ENCODE measurements at regions not wholly inside any gene's neighbourhood (a gene's known extent, or its start where the extent isn't known, plus 50 kb on each side); places are given as distances from the start of the nearest gene placed in this dataset.
"Not testable (repeated sequence)": the region's sequence is repeated elsewhere in the genome, so short reads cannot be mapped to it uniquely, and the experiment has no call there.

DNA sequence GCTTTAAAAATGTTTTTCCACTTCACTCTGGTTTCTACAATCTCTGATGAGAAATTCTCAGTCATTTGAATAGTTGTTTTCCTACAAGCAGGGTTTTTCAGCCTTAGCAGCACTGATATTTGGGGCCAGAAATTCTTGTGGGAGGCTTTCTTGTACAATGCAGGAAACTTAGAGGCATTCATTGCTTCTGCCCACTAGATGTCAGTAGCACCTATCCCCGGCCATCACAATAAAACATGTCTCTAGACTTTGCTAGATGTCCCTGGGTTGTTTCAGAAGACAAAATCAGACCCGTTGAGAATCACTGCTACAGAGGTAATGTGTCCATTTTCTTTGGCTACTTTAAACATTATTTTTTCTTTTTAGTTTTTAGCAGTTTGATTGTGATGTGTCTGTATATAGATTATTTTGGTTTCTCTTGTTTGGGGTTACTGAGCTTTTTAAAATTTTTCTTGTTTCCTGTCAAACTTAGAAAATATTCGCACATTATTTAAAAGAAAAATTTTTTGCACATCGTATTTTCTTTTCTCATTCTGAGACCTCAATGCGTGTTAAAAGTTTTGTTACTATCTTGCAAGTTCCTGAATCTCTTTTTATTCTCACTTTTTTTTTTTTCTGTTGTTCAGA, 60.8 kb upstream of the CCDC179 start:
- peak in 3 of 4 donors; percentile 5 to 36 (median 29) for DNase-seq (ENCODE audit: low read depth in 4 of 4, low spot score in 3 of 4)

DNA sequence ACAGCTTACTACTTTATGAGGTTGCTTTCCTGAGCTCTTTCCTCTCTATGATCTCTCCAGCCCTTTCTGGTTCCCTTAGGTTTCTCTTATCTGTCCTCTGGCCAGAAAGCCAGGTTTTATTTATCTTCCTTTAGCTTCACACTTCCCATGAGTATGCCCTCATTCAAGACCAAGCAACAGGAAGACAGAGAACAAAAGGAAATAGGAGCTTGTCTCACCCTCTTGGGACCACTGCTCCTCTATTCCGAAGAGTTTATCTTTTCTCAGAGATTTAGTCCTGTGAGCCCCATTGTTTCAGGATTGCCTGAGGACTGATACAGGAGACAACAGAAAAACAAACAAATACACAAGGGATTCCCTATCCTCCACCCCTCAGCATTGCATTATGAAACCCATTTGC, 62.4 kb upstream of the CCDC179 start:
- DNase-seq (ENCODE audit: low read depth in 4 of 4, low spot score in 3 of 4), result no peak

DNA sequence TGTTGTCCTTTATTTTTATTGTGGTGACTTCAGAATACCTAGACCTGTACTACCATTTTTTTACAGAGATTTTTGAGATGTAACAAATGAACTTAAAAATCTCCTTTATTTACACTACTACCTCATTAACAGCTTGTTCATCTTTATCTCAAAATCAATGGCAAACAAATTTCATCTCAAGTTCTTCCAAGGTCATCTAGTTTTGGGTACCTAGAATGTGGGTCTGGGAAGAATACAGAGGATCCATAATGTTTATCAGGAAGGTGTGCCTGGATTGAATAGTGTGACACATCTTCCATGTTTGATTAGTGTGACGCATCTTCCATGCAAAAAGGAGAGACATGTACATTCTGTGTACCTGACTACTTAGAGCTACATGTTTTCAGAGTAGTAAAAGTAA, 63.3 kb upstream of the CCDC179 start:
- DNase-seq (ENCODE audit: low read depth in 4 of 4, low spot score in 3 of 4), result no peak

GRCh38 chr11:22926341-22926740, 66.1 kb upstream of the CCDC179 start:
- no peak for DNase-seq (ENCODE audit: low read depth in 4 of 4, low spot score in 3 of 4)

DNA sequence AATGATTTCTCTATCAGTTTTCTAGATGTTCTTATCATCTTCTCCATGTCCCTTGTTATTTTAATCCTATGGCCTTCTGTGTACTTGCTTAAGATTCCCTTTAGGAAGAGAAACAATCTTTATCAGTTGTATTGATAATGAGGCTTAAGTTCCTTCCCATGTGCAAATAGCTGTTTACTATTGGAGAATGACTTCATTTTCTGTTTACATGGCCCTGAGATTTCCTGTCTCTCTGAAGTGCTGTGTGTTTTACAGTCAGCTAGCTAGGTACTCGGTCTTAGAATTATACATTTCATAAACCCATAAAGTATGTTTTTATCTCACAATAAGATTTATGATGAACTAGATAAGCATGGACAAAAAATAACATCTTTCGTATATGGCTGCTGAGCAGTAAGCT, 67.5 kb upstream of the CCDC179 start:
- no peak for DNase-seq (ENCODE audit: low read depth in 4 of 4, low spot score in 3 of 4)

GRCh38 chr11:22928207-22928917, 68.1 kb upstream of the CCDC179 start:
- no peak for DNase-seq (ENCODE audit: low read depth in 4 of 4, low spot score in 3 of 4)

GRCh38 chr11:22930816-22931594, 70.7 kb upstream of the CCDC179 start:
- DNase-seq (ENCODE audit: low read depth in 4 of 4, low spot score in 3 of 4), result no peak

DNA sequence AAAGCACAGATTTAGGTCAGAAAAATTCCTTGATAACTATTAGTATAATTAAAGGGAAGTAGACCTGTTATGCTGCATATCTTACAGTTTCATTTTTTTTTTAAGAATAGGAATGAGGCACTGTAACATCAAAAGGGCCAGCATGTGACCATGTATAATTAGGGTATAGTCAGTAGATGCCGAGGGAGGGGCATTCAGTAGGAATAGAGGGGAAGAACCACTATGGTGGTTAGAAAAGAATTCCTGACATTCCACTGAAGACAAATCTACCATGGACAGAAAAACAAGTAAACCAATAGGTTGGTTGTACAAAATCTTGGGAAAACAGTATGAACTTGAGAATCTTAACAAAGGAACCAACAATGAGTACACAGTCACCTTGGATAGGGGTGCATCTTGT, 78.4 kb upstream of the CCDC179 start:
- DNase-seq (ENCODE audit: low read depth in 4 of 4, low spot score in 3 of 4), result no peak

DNA sequence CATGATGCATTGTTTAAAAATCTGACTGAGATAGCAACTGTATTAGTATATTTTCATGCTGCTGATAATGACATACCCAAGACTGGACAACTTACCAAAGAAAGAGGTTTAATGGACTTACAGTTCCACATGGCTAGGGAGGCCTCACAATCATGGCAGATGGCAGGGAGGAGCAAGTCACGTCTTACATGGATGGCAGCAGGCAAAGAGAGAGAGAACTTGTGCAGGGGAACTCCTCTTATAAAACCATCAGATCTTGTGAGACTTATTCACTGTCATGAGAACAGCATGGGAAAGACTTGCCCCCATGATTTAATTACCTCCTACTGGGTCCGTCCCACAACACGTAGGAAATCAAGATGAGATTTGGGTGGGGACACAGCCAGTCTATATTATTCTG, 81.3 kb upstream of the CCDC179 start:
- DNase-seq (ENCODE audit: low read depth in 4 of 4, low spot score in 3 of 4), result not testable (repeated sequence)

DNA sequence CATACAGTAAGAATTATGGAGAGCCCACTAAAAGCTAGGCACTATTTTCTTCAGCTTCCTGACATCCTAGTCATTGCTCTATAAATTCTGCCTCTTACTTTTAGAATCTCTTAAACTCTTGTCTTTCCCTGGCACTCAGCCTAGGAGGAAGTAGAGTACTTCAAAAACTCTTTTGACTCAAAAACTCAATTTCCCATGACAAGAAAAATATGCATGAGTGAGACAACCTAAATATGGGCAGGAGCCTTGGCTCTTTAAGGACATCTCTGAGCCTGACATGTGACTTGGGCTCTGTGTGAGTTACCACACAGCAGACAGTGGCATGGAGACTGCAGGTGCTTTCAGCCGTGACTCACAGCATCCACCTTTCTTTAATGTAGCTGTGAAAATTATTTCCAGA, 97.5 kb upstream of the CCDC179 start:
- DNase-seq (ENCODE audit: low read depth in 4 of 4, low spot score in 3 of 4), result no peak

DNA sequence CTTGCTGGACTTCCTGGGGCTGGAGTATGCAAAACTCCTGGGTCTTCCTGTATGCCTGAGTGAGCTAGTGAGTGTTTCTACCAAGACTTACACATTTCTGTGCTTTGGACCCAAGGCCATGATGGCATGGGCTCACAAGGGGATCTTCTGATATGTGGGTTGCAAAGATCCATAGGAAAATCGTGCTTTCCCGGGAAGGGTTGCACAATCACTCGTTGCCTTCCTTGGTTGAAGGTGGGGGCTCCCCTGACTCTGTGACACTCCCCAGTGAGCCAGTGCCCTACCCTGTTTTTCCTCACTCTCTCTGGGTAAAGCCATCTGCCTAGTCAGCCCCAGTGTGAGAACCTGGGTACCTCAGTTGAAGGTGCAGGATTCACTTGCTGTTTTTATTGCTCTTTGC, 114.0 kb upstream of the CCDC179 start:
- DNase-seq (ENCODE audit: low read depth in 4 of 4, low spot score in 3 of 4), result no peak

DNA sequence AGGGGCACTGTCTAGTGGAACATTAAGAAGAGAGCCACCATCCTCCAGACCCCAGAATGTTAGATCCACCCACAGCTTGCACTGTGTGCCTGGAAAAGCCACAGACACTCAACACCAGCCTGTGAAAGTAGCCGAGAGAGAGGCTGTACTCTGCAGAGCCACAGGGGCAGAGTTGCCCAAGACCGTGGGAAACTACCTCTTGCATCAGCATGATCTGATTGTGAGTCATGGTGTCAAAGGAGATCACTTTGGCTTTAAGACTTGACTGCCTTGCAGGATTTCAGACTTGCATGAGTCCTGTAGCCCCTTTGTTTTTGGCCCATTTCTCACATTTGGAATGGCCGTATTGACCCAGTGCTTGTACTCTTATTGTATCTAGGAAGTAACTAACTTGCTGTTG, 115.9 kb upstream of the CCDC179 start:
- DNase-seq (ENCODE audit: low read depth in 4 of 4, low spot score in 3 of 4), result no peak

DNA sequence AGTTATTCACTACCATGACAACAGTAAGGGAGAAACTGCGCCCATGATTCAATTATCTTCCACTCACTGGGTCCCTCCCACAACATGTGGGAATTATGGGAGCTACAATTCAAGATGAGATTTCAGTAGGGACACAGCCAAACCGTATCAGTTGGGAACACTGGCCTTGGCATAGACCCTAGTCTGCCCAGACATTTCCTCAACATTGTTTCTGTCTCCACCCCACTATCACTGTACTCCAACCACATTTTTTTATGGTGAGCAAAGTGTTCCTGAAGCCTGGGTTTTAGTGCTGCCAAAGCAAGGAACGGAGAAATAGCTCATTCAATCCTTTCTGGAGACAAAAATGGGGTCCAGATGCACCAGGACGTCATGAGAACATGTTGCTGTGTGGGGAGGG, 122.6 kb upstream of the CCDC179 start:
- DNase-seq (ENCODE audit: low read depth in 4 of 4, low spot score in 3 of 4), result no peak

GRCh38 chr11:22984045-22984444, 123.8 kb upstream of the CCDC179 start:
- DNase-seq (ENCODE audit: low read depth in 4 of 4, low spot score in 3 of 4), result no peak

DNA sequence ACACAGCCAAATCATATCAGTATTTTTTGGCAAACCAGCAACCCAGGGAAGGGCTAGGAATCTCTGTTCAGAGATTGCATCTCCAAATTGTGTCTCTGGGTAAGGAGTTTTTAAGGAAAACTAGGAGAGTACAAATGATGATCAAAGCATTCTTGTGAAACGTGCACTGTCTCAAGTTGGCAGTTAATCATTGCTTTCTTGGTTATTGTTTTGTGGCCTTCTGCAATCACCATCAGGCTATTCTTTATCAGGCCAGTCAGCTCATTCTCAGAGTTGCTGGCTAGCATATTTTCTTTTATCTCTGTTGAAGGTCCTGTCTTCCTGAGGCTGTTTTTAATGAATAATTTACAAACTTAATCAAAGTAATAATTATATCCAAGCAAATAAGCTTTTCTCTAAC, 129.1 kb upstream of the CCDC179 start:
- no peak for DNase-seq (ENCODE audit: low read depth in 4 of 4, low spot score in 3 of 4)

DNA sequence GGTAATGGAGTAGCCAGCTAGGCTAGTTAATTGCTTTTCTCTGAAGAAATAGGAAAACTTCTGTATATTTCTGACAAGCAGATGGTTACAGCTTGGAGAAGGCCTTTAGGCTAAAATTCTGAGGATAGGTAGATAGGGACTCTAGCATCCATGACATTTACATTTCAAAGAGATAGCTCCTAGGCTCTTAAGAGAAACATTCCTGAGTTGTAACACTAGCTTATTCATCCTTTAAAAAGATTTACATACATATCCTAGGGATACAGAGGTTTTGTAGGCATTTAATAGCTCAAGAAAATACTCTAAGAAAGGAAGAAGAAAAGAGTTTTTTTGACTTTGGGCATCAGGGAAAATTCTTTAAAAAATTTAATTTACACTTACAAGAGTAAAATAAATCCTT, 130.9 kb upstream of the CCDC179 start:
- no peak for DNase-seq (ENCODE audit: low read depth in 4 of 4, low spot score in 3 of 4)

- DNase-seq (ENCODE audit: low read depth in 4 of 4, low spot score in 3 of 4), result no peak
Measured at GRCh38 chr11:23006730-23007129, 146.5 kb upstream of the CCDC179 start.

DNA sequence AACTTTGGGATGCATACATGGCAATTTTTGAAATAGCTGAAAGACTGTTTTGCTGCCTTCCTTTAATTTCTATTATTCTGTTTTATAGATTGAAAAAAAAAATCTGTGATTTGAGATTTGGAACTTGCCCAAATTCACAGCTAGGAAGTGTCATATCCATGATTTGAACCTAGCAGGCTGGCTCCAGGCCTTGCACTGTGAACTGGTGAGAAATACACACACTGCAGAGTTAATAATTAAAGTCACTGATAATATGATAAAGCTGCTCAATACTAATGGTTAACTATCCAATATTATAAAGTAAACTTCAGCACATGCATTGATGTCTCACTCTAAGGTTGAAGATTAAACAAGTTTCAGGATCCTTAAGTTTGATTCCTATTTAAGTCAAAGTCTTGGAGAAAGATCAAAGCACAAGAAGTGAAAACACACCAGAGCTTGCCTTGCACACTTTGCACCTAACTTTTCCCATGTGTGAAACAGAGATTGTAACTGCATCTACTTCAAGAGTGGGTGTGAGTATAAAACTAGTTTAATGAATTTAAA, 150.6 kb upstream of the CCDC179 start:
- no peak for DNase-seq (ENCODE audit: low read depth in 4 of 4, low spot score in 3 of 4)

GRCh38 chr11:23012930-23013329, 152.7 kb upstream of the CCDC179 start:
- no peak for DNase-seq (ENCODE audit: low read depth in 4 of 4, low spot score in 3 of 4)

DNA sequence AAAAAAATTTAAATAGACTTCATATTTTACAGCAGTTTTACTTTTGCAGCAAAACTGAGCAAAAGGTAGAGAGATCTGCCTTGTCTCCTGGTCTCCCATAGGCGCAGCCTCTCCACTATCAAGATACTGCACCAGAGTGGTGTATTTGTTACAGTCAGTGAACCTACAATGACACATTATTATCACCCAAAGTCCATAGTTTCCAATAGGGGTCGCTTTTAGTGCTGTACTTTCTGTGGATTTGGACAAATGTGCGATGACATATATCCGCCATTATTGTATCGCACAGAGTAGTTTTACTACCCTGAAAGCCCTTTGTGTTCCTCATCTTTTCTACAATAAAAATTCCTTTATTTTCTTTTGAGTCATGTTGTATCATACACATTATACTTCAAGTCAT, 153.2 kb upstream of the CCDC179 start:
- no peak for DNase-seq (ENCODE audit: low read depth in 4 of 4, low spot score in 3 of 4)

GRCh38 chr11:23021287-23021863, 161.1 kb upstream of the CCDC179 start:
- DNase-seq (ENCODE audit: low read depth in 4 of 4, low spot score in 3 of 4), result peak in 3 of 4 donors; percentile 12 to 20 (median 14)
